Endothelial cell of umbilical vein (primary cell): ENCODE measurements at regions not wholly inside any gene's neighbourhood (a gene's known extent, or its start where the extent isn't known, plus 50 kb on each side); places are given as distances from the start of the nearest gene placed in this dataset.

Experiments used
- BruUV-seq: library from RNA; stranded (reverse); fragments of 400-500 nt; replicated peaks from 2 replicates; lab custom pipeline; 2021; lab: Mats Ljungman, UMichigan
- CTCF ChIA-PET: fragments of 300-600, 350-600 bp; sonication (Branson Sonifier 250); formaldehyde crosslinking; loops from one replicate; lab custom pipeline; 2021; ENCODE audit warnings: antibody characterized with exemption, inconsistent platforms; lab: Charles Lee
- POLR2A ChIA-PET: fragments of 300-600, 350-600 bp; sonication (Branson Sonifier 250); formaldehyde crosslinking; loops from one replicate; lab custom pipeline; 2021; ENCODE audit warnings: antibody characterized with exemption, inconsistent platforms; lab: Charles Lee
- DNase-seq: peaks from one replicate; pipeline ENCODE4 v3.0.0-alpha.2; 2011; ENCODE audit warnings: low read depth, low spot score
- FAIRE-seq: peaks from 2 replicates; lab custom pipeline; 2011; peaks lifted over from hg19 to GRCh38; lab: Jason Lieb, UNC
- H2AFZ ChIP-seq: 2 replicates; pipeline ENCODE4 v1.6.0; 2012; ENCODE audit warnings: low read depth, low read length, control low read depth, inconsistent platforms
- H3K27ac ChIP-seq: 2 replicates; pipeline ENCODE4 v1.5.1; 2011; ENCODE audit warnings: low read depth, mild to moderate bottlenecking, control low read depth, low read length, moderate library complexity; ENCODE audit not compliant: insufficient read depth
- H3K27me3 ChIP-seq, 2 experiments: 2 replicates each; pipeline versions ENCODE4 v1.6.0 to v1.6.1; 2011; ENCODE audit warnings: low read length in 2 of 2, mixed read lengths in 1 of 2; ENCODE audit not compliant: control insufficient read depth in 2 of 2, insufficient read depth in 2 of 2
- H3K36me3 ChIP-seq, 2 experiments: 2 replicates in 1 of 2; 3 replicates in 1 of 2; pipeline ENCODE4 v1.5.1; 2011; ENCODE audit warnings: low read length in 2 of 2, mild to moderate bottlenecking in 1 of 2, moderate library complexity in 1 of 2; ENCODE audit not compliant: control insufficient read depth in 2 of 2, insufficient read depth in 2 of 2; ENCODE audit errors: extremely low read depth in 1 of 2
- H3K4me1 ChIP-seq: 3 replicates; pipeline ENCODE4 v1.5.1; 2011; ENCODE audit warnings: mild to moderate bottlenecking, low read length; ENCODE audit not compliant: control insufficient read depth, insufficient read depth; ENCODE audit errors: extremely low read depth
- H3K4me2 ChIP-seq: 2 replicates; pipeline ENCODE4 v1.6.1; 2011; ENCODE audit warnings: low read length, control low read depth, mixed read lengths; ENCODE audit not compliant: insufficient read depth
- H3K4me3 ChIP-seq, 3 experiments: fragments of 200-600 bp in 1 of 3; sonication (generic), shearing (Covaris generic) in 1 of 3; replicated peaks in 1 of 3; 2 replicates each; pipeline ENCODE4 v1.5.1; 2011 to 2016; ENCODE audit warnings: control low read depth in 3 of 3, low read length in 3 of 3, mild to moderate bottlenecking in 2 of 3, inconsistent platforms in 1 of 3, low read depth in 1 of 3, moderate library complexity in 1 of 3; ENCODE audit not compliant: insufficient read depth in 1 of 3
- H3K79me2 ChIP-seq: 2 replicates; pipeline ENCODE4 v1.6.0; 2012; ENCODE audit warnings: low read length, inconsistent platforms; ENCODE audit not compliant: control insufficient read depth, insufficient read depth
- H3K9ac ChIP-seq: replicated peaks from 2 replicates; pipeline ENCODE3; 2011; ENCODE audit warnings: low read length, control low read depth; ENCODE audit not compliant: insufficient read depth; ENCODE audit errors: extremely low read depth
- H3K9me1 ChIP-seq: replicated peaks from 3 replicates; pipeline ENCODE4 v1.6.0; 2011; ENCODE audit warnings: mild to moderate bottlenecking, low read length; ENCODE audit not compliant: control insufficient read depth, insufficient read depth; ENCODE audit errors: extremely low read depth
- H3K9me3 ChIP-seq: replicated peaks from 2 replicates; pipeline ENCODE4 v1.5.1; 2012; ENCODE audit warnings: low read length, inconsistent platforms; ENCODE audit not compliant: control insufficient read depth, insufficient read depth
- H4K20me1 ChIP-seq: replicated peaks from 2 replicates; pipeline ENCODE3; 2011; ENCODE audit warnings: mild to moderate bottlenecking, low read length; ENCODE audit not compliant: control insufficient read depth, insufficient read depth; ENCODE audit errors: extremely low read depth
- CTCF ChIP-seq, 2 donors: IDR thresholded peaks; 1 replicate in 1 of 2; 2 replicates in 1 of 2; pipeline ENCODE4 v1.5.1; 2011; ENCODE audit warnings: low read length in 2 of 2, mild to moderate bottlenecking in 2 of 2, moderate library complexity in 2 of 2, control low read depth in 1 of 2, inconsistent platforms in 1 of 2, low read depth in 1 of 2; ENCODE audit not compliant: insufficient read depth in 1 of 2; ENCODE audit errors: extremely low read depth in 1 of 2
- EZH2 ChIP-seq: IDR thresholded peaks from 2 replicates; pipeline ENCODE4 v1.6.1; 2012; ENCODE audit warnings: borderline replicate concordance, low read depth, mild to moderate bottlenecking, moderate library complexity, low read length, inconsistent platforms; ENCODE audit not compliant: severe bottlenecking
- FOS ChIP-seq: IDR thresholded peaks from 2 replicates; pipeline ENCODE4 v1.6.1; 2011; ENCODE audit warnings: mild to moderate bottlenecking, low read length, moderate library complexity, borderline replicate concordance; ENCODE audit not compliant: insufficient read depth
- GATA2 ChIP-seq: IDR thresholded peaks from 2 replicates; pipeline ENCODE4 v1.7.0; 2011; ENCODE audit warnings: low read depth, mild to moderate bottlenecking, moderate library complexity, mixed read lengths, low read length; ENCODE audit not compliant: insufficient read length, insufficient read depth
- JUN ChIP-seq: IDR thresholded peaks from 2 replicates; pipeline ENCODE4 v1.6.1; 2011; ENCODE audit warnings: borderline replicate concordance, low read depth; ENCODE audit not compliant: insufficient read length, insufficient read depth
- MYC ChIP-seq: IDR thresholded peaks from one replicate; pipeline ENCODE4 v1.6.1; 2011; ENCODE audit warnings: mild to moderate bottlenecking, low read depth, low read length
- POLR2A ChIP-seq: IDR thresholded peaks from 2 replicates; pipeline ENCODE4 v1.6.1; 2012; ENCODE audit warnings: low read depth, mild to moderate bottlenecking, control low read depth, low read length
- POLR2AphosphoS5 ChIP-seq: IDR thresholded peaks from 2 replicates; pipeline ENCODE4 v1.6.1; 2012; ENCODE audit warnings: low read depth, mild to moderate bottlenecking, control low read depth, low read length, moderate library complexity; ENCODE audit not compliant: insufficient read depth
- dilution Hi-C: fragments of 300-500 bp; cut with MboI; formaldehyde crosslinking; loops from one replicate; pipeline ENCODE4 v1.15.0; 2019; ENCODE audit warnings: low sequenced_read_pairs; ENCODE audit not compliant: extremely low pct_ligation_motif_present
- intact Hi-C: fragments of 100-400 bp; cut with micrococcal nuclease; formaldehyde crosslinking; loops from one replicate; pipeline ENCODE4 v1.10.0; 2022
- TF ChIP-seq, protein P1 (sequence below): IDR thresholded peaks from 2 replicates; pipeline ENCODE4 v1.6.1; 2011; ENCODE audit not compliant: insufficient read depth, insufficient read length

GRCh38 chr22:47375621-47376321, 613.3 kb downstream of the TBC1D22A start:
- ChIA-PET CTCF (no interaction called here), POLR2A (no interaction called here)
- H3K9me1 ChIP-seq: no peaks in the 10 kb centered on the region
- H3K36me3 ChIP-seq: no peaks in the 10 kb centered on the region
- dilution Hi-C loops (no loop called here), intact Hi-C loops (no loop called here)
- no peaks in the 10 kb centered on the region for H4K20me1 ChIP-seq
- no peak overlapping the region for H3K4me3 ChIP-seq
- FAIRE-seq: no peak
- H3K4me2 ChIP-seq: no peak overlapping the region
- H3K9me3 ChIP-seq: no peaks in the 10 kb centered on the region
- BruUV-seq: no TSS peak
- no peak overlapping the region for H2AFZ ChIP-seq
- no peaks in the 10 kb centered on the region for H3K27me3 ChIP-seq
- no peak overlapping the region for H3K27ac ChIP-seq
- no peaks in the 10 kb centered on the region for H3K4me1 ChIP-seq
- no peaks in the 10 kb centered on the region for H3K79me2 ChIP-seq
- TF ChIP-seq JUN (no peak), FOS (no peak), EZH2 (no peak), POLR2A (no peak), CTCF (IDR thresholded peaks at IDR 0.05; ENCODE audit: extremely low read depth in 1 of 2, insufficient read depth in 1 of 2, low read depth in 1 of 2, low read length in 2 of 2) (no peak), GATA2 (no peak), POLR2AphosphoS5 (no peak), MYC (no peak)
- TF ChIP-seq, protein P1, sequence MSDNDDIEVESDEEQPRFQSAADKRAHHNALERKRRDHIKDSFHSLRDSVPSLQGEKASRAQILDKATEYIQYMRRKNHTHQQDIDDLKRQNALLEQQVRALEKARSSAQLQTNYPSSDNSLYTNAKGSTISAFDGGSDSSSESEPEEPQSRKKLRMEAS: no peak
- no peak overlapping the region for H3K9ac ChIP-seq
- no peak for DNase-seq
